CD4-positive, CD25-positive, alpha-beta regulatory T cell (primary cell): ENCODE measurements at regions not wholly inside any gene's neighbourhood (a gene's known extent, or its start where the extent isn't known, plus 50 kb on each side); places are given as distances from the start of the nearest gene placed in this dataset.

ENCODE experiments used
- ATAC-seq, 2 donors: fragments of 150-1000 bp; cut with Tn5 transposase; one replicate each; pipeline ENCODE4 v1.10.0; 2021; ENCODE audit warnings: low read depth in 2 of 2, moderate number of reproducible peaks in 2 of 2, moderate library complexity in 1 of 2
- DNase-seq, 3 donors: peaks; one replicate each; pipeline versions ENCODE4 v3.0.0 to v3.0.0-alpha.2; 2012 to 2022; ENCODE audit warnings: mixed read lengths in 1 of 3
- H3K27ac ChIP-seq: one replicate; pipeline ENCODE4 v1.7.0; 2013; ENCODE audit warnings: mild to moderate bottlenecking, low read length; ENCODE audit not compliant: insufficient read depth, poor library complexity, severe bottlenecking
- H3K27me3 ChIP-seq: one replicate; pipeline ENCODE4 v1.7.0; 2013; ENCODE audit warnings: low read length; ENCODE audit not compliant: control insufficient read depth, insufficient read depth
- H3K36me3 ChIP-seq: one replicate; pipeline ENCODE4 v1.7.0; 2013; ENCODE audit warnings: mild to moderate bottlenecking, low read length, moderate library complexity; ENCODE audit not compliant: control insufficient read depth, insufficient read depth
- H3K4me1 ChIP-seq: 2 replicates; pipeline ENCODE4 v1.7.0; 2013; ENCODE audit warnings: mild to moderate bottlenecking, low read length; ENCODE audit not compliant: insufficient read depth, control insufficient read depth, poor library complexity, severe bottlenecking
- H3K4me3 ChIP-seq: one replicate; pipeline ENCODE4 v1.7.0; 2013; ENCODE audit warnings: low read depth, mild to moderate bottlenecking, low read length, moderate library complexity
- H3K9me3 ChIP-seq, 2 experiments: 1 replicate in 1 of 2; 2 replicates in 1 of 2; pipeline ENCODE4 v1.7.0; 2013; ENCODE audit warnings: low read length in 2 of 2, mild to moderate bottlenecking in 1 of 2, moderate library complexity in 1 of 2; ENCODE audit not compliant: control insufficient read depth in 2 of 2
- H3K27ac Mint-ChIP-seq, 3 donors: one replicate each; pipeline ENCODE4 v1.8.0; 2020 to 2022; ENCODE audit warnings: mild to moderate bottlenecking in 3 of 3, mixed read lengths in 3 of 3, moderate library complexity in 2 of 3
- H3K27me3 Mint-ChIP-seq: one replicate; pipeline ENCODE4 v1.8.0; 2022; ENCODE audit warnings: mild to moderate bottlenecking, mixed read lengths
- H3K36me3 Mint-ChIP-seq: one replicate; pipeline ENCODE4 v1.8.0; 2020; ENCODE audit warnings: mixed read lengths
- H3K4me1 Mint-ChIP-seq, 4 donors: one replicate each; pipeline ENCODE4 v1.8.0; 2020 to 2022; ENCODE audit warnings: mixed read lengths in 4 of 4, mild to moderate bottlenecking in 1 of 4
- H3K4me3 Mint-ChIP-seq, 4 donors: one replicate each; pipeline ENCODE4 v1.8.0; 2020 to 2022; ENCODE audit warnings: mild to moderate bottlenecking in 4 of 4, mixed read lengths in 4 of 4, moderate library complexity in 3 of 4
- H3K9me3 Mint-ChIP-seq, 7 donors: one replicate each; pipeline ENCODE4 v1.8.0; 2020 to 2022; ENCODE audit warnings: mixed read lengths in 7 of 7, mild to moderate bottlenecking in 3 of 7, moderate library complexity in 2 of 7

DNA sequence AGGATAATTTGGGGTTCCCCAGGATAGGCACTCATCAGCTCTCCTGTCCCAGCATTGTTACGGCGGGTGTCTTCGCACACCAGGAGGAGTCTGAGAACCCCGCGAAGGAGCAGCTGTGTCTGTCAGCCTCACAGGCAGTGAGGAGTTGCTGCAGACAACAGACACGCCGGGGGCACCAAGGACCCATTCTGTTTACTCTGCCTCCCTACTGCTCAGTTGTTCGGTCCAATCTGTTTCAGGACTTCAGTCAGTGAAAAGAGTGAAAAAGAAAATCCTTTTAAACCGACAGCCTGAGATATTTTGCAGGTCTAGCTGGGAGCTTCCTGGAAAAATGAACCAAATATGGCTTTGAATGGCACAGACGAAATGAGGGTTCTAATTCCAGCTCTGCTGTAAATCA is 288.4 kb downstream of the OMA1 start:
- Histone ChIP-seq H3K27ac (no peak overlapping the region), H3K36me3 (no peaks in the 10 kb centered on the region), H3K4me1 (no peaks in the 10 kb centered on the region), H3K4me3 (no peak overlapping the region), H3K9me3 (no peaks in the 10 kb centered on the region), H3K27me3 (no peaks in the 10 kb centered on the region)
- Mint-ChIP-seq H3K27ac (no peak overlapping the region), H3K4me3 (no peak overlapping the region), H3K9me3 (peaks cover 0 to 5% (median 1%) of the 10 kb centered on the region in 7 donors), H3K27me3 (peaks cover 3% of the 10 kb centered on the region), H3K4me1 (no peaks in the 10 kb centered on the region), H3K36me3 (no peaks in the 10 kb centered on the region)
- no peak for ATAC-seq
- DNase-seq: no peak

GRCh38 chr1:58257003-58257402 is 289.5 kb downstream of the OMA1 start:
- no peaks in the 10 kb centered on the region for H3K36me3 Mint-ChIP-seq
- peaks cover 9% of the 10 kb centered on the region for H3K27me3 Mint-ChIP-seq
- H3K27me3 ChIP-seq: no peaks in the 10 kb centered on the region
- no peak overlapping the region for H3K27ac ChIP-seq
- peaks cover 0 to 5% (median 2%) of the 10 kb centered on the region in 7 donors for H3K9me3 Mint-ChIP-seq
- no peaks in the 10 kb centered on the region for H3K4me1 Mint-ChIP-seq
- H3K36me3 ChIP-seq: no peaks in the 10 kb centered on the region
- no peaks in the 10 kb centered on the region for H3K4me1 ChIP-seq
- DNase-seq (no peak), ATAC-seq (no peak)
- no peak overlapping the region for H3K4me3 ChIP-seq
- no peaks in the 10 kb centered on the region for H3K9me3 ChIP-seq
- no peak overlapping the region for H3K27ac Mint-ChIP-seq
- no peak overlapping the region for H3K4me3 Mint-ChIP-seq

GRCh38 chr1:58256546-58256945 is 290.0 kb downstream of the OMA1 start:
- H3K36me3 Mint-ChIP-seq: no peaks in the 10 kb centered on the region
- Histone ChIP-seq H3K4me1 (no peaks in the 10 kb centered on the region), H3K27ac (no peak overlapping the region), H3K36me3 (no peaks in the 10 kb centered on the region), H3K4me3 (no peak overlapping the region), H3K9me3 (no peaks in the 10 kb centered on the region), H3K27me3 (no peaks in the 10 kb centered on the region)
- H3K4me3 Mint-ChIP-seq: no peak overlapping the region
- H3K9me3 Mint-ChIP-seq: peaks cover 0 to 5% (median 2%) of the 10 kb centered on the region in 7 donors
- H3K4me1 Mint-ChIP-seq: no peaks in the 10 kb centered on the region
- no peak overlapping the region for H3K27ac Mint-ChIP-seq
- no peak for DNase-seq
- no peak for ATAC-seq
- peaks cover 9% of the 10 kb centered on the region for H3K27me3 Mint-ChIP-seq

DNA sequence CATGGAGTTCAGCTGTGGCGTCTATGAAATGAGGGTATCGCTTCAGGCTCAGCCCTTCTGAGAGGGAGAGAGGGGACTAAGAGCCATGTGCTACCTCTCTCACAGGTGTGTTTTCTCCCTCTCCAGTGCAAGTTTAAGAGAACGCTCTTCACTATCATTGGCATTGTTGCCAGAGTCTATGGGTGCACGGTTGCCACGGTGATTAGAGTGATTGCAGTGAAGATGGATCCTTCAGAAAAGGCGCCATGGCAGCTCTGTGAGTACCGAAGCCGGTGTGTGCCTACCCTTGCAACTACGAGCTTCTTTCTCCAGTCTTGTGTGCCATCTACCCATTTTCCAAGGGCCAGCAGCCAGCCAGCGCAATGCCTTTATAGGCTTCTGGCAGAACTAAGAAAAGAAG is 290.5 kb downstream of the OMA1 start:
- H3K4me1 Mint-ChIP-seq: no peaks in the 10 kb centered on the region
- no peaks in the 10 kb centered on the region for H3K9me3 ChIP-seq
- H3K27me3 ChIP-seq: peaks cover 2% of the 10 kb centered on the region
- no peak for DNase-seq
- no peak overlapping the region for H3K27ac ChIP-seq
- no peak overlapping the region for H3K4me3 Mint-ChIP-seq
- H3K36me3 ChIP-seq: no peaks in the 10 kb centered on the region
- no peaks in the 10 kb centered on the region for H3K36me3 Mint-ChIP-seq
- no peak overlapping the region for H3K27ac Mint-ChIP-seq
- H3K4me3 ChIP-seq: no peak overlapping the region
- no peak for ATAC-seq
- H3K27me3 Mint-ChIP-seq: peaks cover 9% of the 10 kb centered on the region
- no peaks in the 10 kb centered on the region for H3K4me1 ChIP-seq
- peaks cover 0 to 5% (median 2%) of the 10 kb centered on the region in 7 donors for H3K9me3 Mint-ChIP-seq

DNA sequence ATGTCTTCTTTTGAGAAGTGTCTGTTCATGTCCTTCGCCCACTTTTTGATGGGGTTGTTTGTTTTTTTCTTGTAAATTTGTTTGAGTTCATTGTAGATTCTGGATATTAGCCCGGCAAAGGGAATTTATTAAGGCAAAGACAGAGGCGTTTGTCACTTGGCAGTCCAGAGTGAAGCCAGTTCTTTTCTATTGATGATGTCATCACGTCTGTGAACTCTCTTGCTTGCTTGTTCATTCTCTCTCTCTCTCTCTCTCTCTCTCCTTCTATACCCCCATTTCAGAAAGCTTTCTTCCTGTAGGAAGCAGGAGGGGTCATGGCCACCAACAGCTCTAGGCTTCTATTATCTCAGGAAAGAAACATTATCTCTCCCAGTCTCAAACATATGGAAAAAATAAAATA is 291.3 kb downstream of the OMA1 start:
- Histone ChIP-seq H3K9me3 (no peaks in the 10 kb centered on the region), H3K36me3 (no peaks in the 10 kb centered on the region), H3K4me1 (no peaks in the 10 kb centered on the region), H3K27me3 (peaks cover 9% of the 10 kb centered on the region), H3K4me3 (no peak overlapping the region), H3K27ac (no peak overlapping the region)
- H3K36me3 Mint-ChIP-seq: no peaks in the 10 kb centered on the region
- no peaks in the 10 kb centered on the region for H3K4me1 Mint-ChIP-seq
- H3K27me3 Mint-ChIP-seq: peaks cover 16% of the 10 kb centered on the region
- DNase-seq: no peak
- no peak overlapping the region for H3K4me3 Mint-ChIP-seq
- H3K9me3 Mint-ChIP-seq: peaks cover 0 to 5% (median 2%) of the 10 kb centered on the region in 7 donors
- ATAC-seq: no peak
- H3K27ac Mint-ChIP-seq: no peak overlapping the region

- Mint-ChIP-seq H3K9me3 (peaks cover 0 to 5% (median 2%) of the 10 kb centered on the region in 7 donors), H3K27ac (no peak overlapping the region), H3K36me3 (no peaks in the 10 kb centered on the region), H3K4me1 (peaks cover 0 to 10% (median 0%) of the 10 kb centered on the region in 4 donors), H3K4me3 (no peak overlapping the region), H3K27me3 (peaks cover 39% of the 10 kb centered on the region)
- H3K4me3 ChIP-seq: no peak overlapping the region
- peaks cover 23% of the 10 kb centered on the region for H3K27me3 ChIP-seq
- peaks cover 3% of the 10 kb centered on the region for H3K4me1 ChIP-seq
- DNase-seq (peak in 1 of 3 donors; percentile 11), ATAC-seq (no peak)
- no peaks in the 10 kb centered on the region for H3K9me3 ChIP-seq
- no peak overlapping the region for H3K27ac ChIP-seq
- no peaks in the 10 kb centered on the region for H3K36me3 ChIP-seq
These were observed 295.0 kb downstream of the OMA1 start for GRCh38 chr1:58251430-58252073.

DNA sequence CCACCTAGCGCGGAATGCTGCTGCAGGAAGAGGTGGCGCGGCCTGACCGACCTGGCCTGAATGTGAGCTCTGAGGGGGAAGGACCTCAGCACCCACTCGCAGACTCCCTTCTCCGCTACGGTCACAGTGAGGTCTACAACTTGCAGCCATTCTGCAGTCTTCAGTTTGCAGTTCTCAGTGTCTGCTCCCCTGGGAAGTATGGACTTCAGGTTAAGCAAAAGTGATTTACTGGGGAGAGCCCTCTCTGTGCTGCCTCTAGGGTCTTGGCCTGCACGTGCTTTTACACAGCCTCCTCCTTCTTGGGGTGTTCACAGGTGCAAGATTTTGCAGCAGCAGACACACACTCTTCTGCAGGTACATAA is 296.0 kb downstream of the OMA1 start:
- Mint-ChIP-seq H3K9me3 (peaks cover 0 to 5% (median 2%) of the 10 kb centered on the region in 7 donors), H3K27ac (no peak overlapping the region), H3K4me3 (peak overlapping the region in 2 of 4 donors; percentile 42 to 63), H3K4me1 (peaks cover 0 to 10% (median 0%) of the 10 kb centered on the region in 4 donors), H3K27me3 (peaks cover 45% of the 10 kb centered on the region), H3K36me3 (no peaks in the 10 kb centered on the region)
- Histone ChIP-seq H3K36me3 (no peaks in the 10 kb centered on the region), H3K27ac (no peak overlapping the region), H3K9me3 (no peaks in the 10 kb centered on the region), H3K4me1 (peaks cover 3% of the 10 kb centered on the region), H3K4me3 (no peak overlapping the region), H3K27me3 (peaks cover 26% of the 10 kb centered on the region)
- ATAC-seq (no peak), DNase-seq (no peak)
